SKM-1 treated with dmso at 0.1 percent for 144 hours (cell line): ENCODE measurements at regions not wholly inside any gene's neighbourhood (a gene's known extent, or its start where the extent isn't known, plus 50 kb on each side); places are given as distances from the start of the nearest gene placed in this dataset.
"Not testable (repeated sequence)": the region's sequence is repeated elsewhere in the genome, so short reads cannot be mapped to it uniquely, and the experiment has no call there.

Source experiments
- DNase-seq: peaks from one replicate; lab custom pipeline; 2025; ENCODE audit not compliant: unreplicated experiment; lab: John Stamatoyannopoulos, UW

DNA sequence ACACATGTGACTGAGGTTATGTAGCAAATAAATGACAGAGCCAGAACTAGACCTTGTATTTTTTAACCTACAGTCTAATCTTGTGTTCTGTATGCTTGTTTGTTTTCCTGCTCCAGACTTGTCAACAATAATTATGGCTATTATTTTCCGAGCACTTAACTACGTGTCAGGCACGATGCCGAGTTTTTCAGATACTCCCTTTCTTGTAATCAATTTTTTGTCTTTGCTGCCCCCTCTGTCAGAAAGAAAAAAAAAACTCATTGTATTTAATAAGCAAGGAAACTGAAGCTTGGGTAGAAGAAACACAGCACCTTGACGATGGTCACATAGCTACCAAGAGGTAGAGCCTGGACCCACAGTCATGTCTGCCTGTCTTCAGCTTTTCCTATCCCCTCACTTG, 95.7 kb upstream of the TRIM77 start:
- DNase-seq: not testable (repeated sequence)

DNA sequence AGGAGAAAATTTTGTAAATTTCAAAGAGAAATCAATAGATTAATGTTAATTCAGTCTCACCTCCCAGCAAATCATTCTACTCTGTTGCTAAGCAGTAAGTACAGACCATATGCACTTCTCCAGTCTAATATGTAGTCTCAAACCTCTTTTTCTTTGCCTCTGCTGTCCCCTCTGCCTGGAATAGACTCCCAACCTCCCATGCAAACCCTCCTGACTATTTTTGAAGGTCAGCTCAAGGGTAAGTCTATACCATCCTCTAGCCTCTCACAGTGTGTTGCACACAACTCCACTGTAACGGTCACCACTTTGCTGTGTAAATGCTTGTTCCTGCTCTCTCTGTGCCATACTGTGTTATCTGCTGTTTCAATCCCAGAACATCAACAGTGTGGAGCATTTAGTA, 94.5 kb upstream of the TRIM77 start:
- DNase-seq: not testable (repeated sequence)

DNA sequence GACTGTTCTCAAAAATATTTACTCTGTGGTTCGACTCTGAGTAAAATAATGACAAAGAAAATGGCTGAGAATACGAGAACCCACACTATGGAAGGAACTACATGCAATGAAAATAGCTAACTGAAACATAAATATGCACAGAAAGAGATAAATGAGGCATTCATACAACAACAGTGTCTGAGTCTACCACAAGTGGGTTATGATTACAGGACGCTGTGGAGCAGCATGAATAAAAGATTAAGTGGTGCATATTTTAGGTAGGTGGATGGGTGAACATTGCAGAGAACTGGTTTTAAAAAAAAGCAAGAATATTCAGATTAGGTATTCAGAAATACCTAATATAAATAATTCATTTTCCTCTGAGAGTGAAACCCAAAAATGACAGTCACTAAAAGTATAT, 93.9 kb upstream of the TRIM77 start:
- not testable (repeated sequence) for DNase-seq

DNA sequence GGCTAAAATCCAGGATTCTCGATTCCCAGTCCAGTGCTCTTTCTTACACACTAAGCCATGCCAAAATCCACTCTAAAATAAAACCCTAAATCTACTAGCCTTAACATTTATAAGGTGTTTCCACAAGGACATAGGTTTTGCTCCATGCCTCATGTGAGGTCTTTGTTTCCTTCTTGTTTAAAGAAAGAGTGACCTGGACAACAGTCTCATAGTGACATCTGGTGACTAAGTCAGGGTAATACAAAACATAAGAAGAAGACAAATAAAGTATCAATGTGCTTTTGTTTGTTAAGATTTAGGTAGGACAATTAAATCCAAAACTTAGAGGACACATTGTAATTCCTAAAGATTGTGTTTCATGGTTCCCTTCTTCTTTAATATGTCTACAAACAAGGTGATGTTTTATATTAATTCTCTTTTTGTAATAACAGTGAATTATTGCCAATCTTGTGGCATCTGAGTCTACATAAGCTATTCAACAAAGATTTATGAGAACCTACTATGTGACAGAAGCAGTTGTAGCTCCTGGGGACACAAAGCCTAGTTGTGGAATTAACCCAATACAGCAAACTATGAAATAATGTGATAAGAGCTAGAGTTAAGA, 93.0 kb upstream of the TRIM77 start:
- not testable (repeated sequence) for DNase-seq

DNA sequence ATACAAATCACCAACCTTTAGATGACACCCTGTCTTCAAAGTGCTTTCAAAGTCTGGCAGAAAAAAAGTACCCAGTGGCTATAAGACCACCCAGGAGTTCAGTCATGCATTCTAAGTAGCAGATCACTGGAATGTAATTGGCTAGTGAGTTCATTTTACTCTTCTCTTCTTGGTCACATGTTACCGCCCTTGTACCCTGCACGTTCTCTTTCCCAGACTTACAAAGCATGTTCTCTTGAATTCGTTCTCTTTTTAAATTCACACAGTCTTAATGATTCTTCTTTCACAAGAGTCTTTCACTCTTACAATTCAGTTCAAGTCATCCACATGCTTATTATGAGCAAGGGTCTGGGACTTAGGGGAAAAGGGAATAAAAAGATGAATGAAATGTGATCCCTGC, 89.4 kb upstream of the TRIM77 start:
- not testable (repeated sequence) for DNase-seq

DNA sequence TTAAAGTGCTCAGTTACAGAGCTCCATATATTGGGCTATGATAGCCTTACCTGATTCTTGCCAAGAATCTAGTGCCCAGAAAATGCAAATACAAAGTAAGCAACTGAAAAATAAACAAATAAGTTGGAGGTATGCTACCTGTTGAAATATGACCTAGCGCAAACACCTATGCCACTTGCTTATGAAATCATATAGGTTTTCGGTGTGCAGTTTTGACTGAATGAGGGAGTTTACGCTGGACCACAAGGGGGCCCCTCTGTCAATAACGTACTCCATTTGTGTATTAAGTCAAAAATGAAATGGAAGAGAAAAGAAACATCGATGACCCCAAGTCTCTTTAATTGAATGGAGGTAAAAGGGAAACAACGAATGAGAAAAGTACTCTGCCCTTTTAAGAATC, 84.9 kb upstream of the TRIM77 start:
- DNase-seq: no peak

DNA sequence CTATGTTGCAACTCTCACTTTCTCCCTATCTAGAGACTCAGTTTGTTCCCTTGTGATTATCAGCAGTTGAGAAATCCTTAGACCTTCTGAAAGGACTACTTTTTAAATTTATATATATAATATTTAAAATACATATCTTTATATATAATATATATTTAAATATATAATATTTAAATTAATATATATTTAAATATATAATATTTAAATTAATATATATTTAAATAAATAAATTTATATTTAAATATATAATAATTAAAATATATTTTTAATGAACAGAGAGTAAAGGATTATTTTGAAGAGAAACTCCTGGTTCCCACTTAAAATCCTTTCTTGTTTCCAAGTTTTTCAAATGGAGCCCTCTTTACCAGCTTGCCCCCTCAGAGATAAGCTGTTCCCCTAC, 83.7 kb upstream of the TRIM77 start:
- no peak for DNase-seq

- peak; percentile 49 for DNase-seq
These were observed 83.2 kb upstream of the TRIM77 start for GRCh38 chr11:89626881-89627280.

DNA sequence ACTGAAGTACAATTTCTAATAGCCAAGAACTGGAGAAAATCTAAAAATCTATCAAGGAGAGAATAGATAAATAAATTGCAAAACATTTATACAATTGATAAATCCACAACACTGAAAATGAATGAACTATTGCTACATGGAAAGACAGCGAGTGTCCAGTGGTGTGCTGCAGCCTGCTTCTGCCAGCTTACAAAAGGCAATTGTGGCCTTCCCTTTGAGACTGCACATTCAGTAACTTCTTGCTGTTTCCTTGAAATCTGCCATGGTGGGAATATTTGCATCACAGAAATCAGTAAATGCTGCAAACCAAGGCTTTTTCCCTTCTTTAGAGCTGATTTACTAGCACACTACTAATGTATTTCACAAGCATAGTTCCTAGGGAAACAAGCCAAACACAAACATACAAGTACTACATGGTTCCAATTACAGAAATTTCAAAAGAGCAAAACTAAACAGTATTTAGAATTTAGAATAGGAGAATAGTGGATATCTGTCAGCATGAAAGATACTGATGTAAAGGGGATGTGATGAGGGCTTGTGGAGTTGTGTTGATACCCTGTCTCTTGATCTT, 76.9 kb upstream of the TRIM77 start:
- no peak for DNase-seq

GRCh38 chr11:89640777-89641176, 69.3 kb upstream of the TRIM77 start:
- not testable (repeated sequence) for DNase-seq

DNA sequence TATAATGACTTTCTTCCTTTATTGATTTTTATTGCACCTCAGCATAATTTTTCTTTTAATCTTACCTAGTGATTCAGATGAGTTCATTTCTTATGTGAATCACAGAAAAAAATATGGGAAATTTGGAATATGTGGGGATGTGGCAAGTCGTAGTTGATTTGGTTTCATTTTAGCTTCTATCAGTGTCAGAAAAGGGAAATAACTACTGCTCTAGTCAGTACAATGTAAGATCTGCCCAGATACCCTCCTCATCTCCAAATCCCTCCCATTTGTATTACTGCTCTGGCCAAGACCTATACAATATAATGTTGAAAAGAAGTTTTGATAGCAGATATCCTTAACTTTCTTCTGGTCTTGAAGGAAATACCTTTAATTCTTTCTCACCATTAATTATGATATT, 61.9 kb upstream of the TRIM77 start:
- not testable (repeated sequence) for DNase-seq

DNA sequence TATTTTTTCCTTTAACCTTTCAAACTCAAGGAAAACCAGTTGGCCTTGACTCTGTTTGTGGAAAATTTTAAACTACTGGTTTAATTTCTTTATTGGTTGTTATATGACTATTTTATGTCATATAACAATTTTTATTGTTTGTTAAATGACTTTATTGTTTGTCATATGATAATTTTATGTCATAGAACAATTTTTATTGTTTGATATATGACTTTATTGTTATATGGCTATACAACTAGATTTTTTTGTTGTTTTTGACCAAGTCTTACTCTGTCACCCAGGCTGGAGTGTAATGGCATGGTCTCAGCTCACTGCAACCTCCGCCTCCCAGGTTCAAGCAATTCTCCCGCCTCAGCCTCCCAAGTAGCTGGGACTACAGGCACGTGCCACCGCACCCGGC, 61.1 kb upstream of the TRIM77 start:
- DNase-seq: not testable (repeated sequence)

DNA sequence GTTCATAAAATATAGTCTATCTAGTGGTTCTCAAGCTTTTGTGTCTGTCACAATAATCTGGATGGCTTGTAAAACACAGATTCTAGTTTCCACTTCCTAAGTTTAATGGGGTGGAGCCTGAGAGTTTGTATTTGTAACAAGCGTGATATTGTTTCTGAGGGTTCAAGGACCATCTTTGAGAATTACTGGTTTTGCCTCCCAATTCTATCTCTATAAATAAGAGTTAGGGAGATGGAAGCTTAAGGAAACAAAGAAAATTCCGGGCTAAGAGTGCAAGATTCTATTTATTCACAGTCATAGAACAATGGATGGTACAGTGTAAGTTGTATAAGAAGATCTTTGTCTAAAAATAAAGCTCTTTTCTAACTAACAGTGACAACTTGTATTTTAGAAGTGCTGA, 55.4 kb upstream of the TRIM77 start:
- DNase-seq: not testable (repeated sequence)

GRCh38 chr11:89658767-89659166, 51.3 kb upstream of the TRIM77 start:
- DNase-seq: not testable (repeated sequence)

DNA sequence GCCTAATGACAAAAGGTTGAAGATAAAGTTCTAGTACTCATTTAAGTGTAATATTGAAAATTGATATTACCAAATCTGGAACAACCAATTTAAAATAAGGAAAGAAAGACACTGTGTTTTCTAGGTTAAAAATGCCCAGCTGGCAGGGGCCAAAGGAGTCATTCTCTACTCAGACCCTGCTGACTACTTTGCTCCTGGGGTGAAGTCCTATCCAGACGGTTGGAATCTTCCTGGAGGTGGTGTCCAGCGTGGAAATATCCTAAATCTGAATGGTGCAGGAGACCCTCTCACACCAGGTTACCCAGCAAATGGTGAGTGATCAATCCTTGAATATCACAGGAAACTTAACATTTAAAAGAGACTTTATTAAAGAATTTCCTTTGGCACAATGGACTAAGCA, 50.7 kb upstream of the TRIM77 start:
- DNase-seq: not testable (repeated sequence)

GRCh38 chr11:89660234-89660633, 49.9 kb upstream of the TRIM77 start:
- no peak for DNase-seq
